DMS153 treated with DMSO at 0.1 percent for 48 hours (cell line): ENCODE measurements at regions not wholly inside any gene's neighbourhood (a gene's known extent, or its start where the extent isn't known, plus 50 kb on each side); places are given as distances from the start of the nearest gene placed in this dataset.

Source experiments
- DNase-seq: peaks from one replicate; lab custom pipeline; 2025; ENCODE audit not compliant: unreplicated experiment; lab: John Stamatoyannopoulos, UW

DNA sequence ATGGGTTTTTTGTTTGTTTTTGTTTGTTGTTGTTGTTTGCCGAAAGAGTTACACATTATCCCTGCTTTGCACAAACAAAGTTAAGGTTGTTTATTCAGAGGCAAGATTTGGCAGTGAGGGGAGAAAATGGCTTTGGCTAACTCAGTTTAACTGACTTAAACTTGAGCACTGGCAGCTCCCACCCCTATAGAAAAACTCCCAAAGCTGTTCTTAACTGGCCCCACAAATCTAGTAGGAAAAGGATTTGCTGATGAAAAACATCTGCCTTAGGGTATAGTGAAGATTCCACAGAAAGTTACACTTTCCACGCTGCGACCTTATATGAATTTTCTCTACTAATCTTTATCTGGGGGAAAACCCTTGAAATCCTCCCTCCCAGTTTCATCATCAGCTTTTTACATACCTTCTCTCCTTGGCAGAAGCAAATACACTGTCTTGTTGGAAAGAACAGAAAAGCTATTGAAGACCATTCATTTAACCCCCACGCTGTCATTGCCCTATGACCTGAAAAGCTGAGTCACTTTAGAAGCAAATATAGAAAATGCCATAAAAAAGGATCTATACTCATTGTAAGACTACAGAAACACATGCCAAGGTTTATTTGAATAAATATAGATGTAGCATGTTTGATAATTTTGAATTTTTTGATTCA lies 551.7 kb downstream of the NR2F2 start:
- DNase-seq, result no peak

DNA sequence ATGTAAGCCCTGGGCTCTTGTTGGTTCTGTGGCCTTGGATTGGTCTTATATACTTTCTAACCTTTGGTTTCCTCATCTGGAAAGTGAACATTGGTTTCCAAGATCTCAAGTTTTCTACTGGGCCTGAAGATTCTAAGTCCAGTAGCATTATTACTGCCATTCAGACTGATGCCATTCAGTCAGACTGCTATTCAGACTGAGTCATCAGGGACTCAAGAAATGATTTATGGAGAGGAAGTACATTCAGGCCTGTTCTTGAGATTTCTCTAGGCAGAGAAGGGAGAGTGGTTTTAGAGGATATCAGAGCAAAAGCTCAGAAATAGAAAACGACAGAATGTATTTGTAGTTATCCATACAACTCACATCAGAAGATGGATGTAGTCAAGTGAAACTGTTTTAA lies 557.2 kb downstream of the NR2F2 start:
- DNase-seq, result no peak

GRCh38 chr15:96888764-96889163 lies 558.3 kb downstream of the NR2F2 start:
- DNase-seq, result no peak

DNA sequence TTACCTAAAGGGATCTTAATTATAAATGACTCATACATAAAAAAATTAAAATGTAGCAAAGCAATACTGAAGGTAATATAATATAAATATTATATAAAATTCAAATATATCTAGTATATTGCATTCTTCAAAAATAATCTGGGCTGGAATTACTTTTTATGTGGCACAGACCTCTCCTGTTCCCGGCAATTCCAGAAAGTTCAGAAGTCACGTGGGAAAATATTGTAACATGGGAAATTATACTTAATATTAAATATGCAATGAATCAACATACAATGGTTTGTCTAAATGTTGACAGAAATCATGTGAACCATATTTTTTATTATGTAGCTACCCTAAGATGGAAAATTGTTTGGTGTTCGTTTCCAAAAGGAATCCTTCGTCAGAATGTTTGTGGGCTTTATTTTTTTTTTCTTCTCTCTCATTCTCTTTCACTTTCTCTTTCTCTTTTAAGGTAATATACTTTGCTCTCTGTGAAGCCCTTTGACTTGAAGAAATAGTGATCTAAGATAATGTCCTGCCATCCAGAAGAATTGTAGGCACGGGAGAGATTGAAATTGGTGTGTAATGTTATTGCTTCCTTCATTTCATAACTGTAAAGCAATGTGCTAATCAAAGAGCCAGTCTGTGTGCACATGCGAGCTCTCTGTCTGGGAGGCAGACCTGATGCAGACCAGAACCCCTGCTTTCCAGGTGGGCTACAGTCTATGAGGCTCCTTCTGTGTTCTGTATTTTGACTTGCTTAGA lies 559.4 kb downstream of the NR2F2 start:
- no peak for DNase-seq

GRCh38 chr15:96891046-96891445 lies 560.5 kb downstream of the NR2F2 start:
- no peak for DNase-seq

- no peak for DNase-seq
Observed at GRCh38 chr15:96893159-96893906, 562.8 kb downstream of the NR2F2 start.

DNA sequence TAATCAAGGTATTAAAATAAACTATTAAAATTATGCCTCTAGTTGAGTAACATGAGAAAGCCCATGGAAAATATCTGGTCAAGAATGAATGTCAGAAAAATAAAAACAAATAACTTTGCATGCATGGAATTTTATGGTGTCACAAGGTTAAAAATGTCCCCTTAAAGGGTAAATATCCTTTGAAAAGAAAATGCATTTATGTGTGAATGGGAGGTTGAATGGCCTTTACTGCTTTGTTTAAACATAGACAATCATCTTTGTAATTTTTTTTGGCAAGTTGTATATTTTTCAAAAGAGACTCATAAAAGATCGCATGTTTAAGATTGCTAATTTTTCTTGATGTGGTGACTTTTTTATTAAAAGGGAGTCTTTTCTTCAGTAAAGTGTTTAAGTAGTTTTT lies 564.2 kb downstream of the NR2F2 start:
- DNase-seq, result no peak

- no peak for DNase-seq
Observed at GRCh38 chr15:96896766-96897165, 566.3 kb downstream of the NR2F2 start.

- no peak for DNase-seq
Observed at GRCh38 chr15:96914081-96914480, 583.6 kb downstream of the NR2F2 start.

DNA sequence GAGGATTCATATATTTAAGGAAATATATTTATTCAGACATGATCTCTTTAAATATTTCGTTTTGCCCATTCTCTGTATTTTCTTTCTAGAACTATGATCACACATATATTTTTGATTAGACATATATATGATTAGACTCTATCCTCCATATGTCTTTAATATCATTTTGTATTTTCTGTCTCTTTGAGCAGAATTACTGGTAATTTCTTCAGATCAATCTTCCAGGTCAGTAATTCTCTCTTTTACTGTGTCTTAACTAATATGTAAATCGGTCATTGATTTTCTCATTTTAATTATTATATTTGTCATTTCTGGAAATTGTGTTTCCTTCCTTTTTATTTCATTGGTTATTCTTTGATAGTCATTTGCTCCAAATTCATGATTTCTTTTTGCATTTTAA lies 586.2 kb downstream of the NR2F2 start:
- DNase-seq, result no peak

- no peak for DNase-seq
Observed at GRCh38 chr15:96924570-96924969, 594.1 kb downstream of the NR2F2 start.

DNA sequence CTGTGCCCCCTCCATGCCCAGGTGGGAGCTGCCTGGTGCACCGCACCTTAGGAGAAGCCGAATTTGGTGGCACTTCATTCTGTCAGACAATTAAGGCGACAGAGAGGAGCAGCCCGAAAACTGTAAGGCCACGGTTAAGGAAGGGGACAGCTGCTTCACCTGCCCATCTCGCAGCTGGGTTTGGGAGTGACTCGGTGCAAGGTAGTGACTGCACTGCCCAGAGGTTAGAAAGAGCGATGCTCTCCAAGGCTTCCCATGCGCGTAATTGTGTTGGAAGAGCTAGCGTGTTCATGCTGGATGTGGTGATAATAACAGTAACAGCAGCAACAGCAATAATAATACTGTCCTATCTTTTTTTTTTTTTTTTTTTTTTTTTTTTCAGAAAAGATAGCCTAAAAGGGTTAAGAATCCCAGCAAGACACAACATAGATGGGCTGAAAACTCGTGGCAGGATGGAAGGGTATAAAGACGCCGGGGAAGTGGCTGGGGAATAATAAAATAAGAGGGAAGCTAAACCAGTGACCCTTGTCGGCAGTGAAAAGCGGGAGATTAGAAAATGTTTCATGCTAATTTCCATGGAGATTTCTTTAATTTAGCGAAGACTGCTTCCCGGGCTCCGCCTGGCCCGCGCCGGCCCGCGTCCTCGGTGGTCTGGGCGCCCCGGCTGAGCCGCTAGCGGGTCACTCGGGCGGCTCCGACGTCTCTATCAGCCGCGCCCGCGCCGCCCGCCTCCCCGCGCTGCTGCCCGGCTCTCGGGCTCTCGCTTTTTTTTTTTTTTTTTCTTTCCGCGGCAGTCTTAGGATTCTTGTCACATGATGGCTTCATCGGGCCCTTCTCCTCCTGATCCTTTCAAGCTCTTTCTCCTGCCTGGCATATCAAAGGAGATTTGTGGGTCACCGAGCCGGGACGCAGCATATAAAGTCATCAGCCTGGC lies 617.1 kb downstream of the NR2F2 start:
- DNase-seq, result no peak

DNA sequence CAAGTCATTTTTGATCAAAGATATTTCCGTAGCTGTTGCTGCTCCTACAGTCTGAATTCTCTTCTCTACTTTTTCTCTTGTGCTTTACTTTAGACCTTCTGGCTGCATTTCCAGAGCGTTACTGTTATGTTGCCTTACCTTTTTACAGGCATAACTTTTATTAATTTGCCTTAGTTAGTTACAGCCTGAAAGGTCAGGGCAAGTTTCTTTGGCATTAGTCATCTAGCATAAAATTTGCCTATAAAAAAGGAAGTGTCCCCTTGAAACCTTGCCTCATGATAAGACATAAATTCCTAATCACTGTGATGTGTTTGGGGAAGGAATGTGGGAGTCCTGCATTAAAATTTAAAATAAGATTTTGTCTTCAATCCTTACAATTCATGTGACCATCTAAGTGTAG lies 618.5 kb downstream of the NR2F2 start:
- no peak for DNase-seq

DNA sequence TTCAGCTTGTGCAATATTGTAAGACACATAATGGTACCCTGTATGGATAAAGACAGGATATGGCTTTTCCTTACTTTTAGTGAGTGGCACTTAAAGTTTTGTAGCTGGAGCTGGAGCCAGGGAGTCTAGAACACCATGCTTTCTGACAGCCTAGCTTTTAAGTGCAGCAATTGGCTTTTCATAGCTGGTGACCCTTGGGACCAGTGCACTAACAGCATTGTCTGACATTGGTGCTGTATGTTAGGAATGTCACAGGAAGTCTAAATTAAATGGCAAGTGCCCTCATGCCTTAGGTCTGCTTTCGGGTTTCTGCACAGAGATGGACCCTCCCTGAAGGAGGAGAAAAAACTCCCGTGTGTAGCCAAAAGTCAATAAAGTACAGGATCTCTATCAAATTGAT lies 628.2 kb downstream of the NR2F2 start:
- DNase-seq, result no peak

GRCh38 chr15:96959501-96959900 lies 629.0 kb downstream of the NR2F2 start:
- DNase-seq, result no peak

DNA sequence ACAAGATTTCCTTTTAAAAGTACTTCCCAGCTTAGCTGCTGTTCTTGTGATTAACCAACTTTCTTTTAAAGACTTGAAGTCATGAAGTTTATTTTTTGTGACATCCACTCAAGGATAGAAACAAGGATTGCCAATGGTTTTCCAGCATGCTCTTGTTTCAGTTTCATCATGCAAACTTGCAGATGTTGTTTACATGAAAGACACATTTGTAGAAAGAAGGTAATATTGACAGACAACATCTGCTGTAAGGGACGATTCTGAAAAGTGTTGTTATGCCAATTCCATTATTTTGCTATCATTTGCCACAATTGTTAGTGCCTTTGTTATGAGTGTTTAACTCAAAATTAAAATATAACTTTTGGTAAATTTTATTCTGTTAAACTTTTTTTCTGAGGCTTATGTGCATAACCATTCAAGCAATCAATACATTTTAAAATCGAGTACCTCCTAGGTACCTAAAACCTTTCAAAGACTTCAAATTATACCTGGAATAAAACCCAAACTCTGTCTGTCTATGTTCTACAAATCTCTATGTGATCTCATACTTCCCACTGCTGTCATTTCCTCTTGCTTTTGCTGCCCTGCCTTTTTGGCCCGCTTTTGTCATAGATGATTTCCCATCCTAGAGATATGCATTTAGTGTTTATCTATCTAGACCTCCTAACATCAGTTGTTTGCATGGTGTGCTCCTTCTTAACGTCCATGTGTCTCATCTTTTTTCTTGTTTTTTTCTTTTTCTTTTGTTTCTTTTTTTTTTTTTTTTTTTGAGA lies 630.4 kb downstream of the NR2F2 start:
- no peak for DNase-seq

- DNase-seq, result no peak
Observed at GRCh38 chr15:96966554-96966953, 636.1 kb downstream of the NR2F2 start.

GRCh38 chr15:96969732-96970710 lies 639.5 kb downstream of the NR2F2 start:
- DNase-seq, result no peak

DNA sequence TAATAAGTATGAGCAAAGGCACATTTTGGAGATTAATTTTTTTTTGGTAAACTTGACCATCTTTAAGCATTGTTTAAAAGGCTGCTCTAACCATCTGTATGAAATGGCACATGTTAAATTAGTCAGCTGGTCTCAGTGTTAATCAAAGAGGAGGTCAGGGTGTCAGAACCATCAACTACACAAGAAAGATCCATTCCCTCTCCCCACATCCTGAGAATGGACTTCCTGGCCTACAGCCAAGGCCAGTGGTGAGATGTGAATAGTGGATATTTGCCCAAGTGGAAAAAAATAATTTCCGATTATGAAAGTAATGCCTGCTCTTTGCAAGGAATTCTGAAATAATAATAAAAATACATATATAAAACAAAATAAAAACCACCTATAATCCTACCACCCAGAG lies 641.7 kb downstream of the NR2F2 start:
- DNase-seq, result no peak
